ENCODE measurements at regions not wholly inside any gene's neighbourhood (a gene's known extent, or its start where the extent isn't known, plus 50 kb on each side); places are given as distances from the start of the nearest gene placed in this dataset.

DNA sequence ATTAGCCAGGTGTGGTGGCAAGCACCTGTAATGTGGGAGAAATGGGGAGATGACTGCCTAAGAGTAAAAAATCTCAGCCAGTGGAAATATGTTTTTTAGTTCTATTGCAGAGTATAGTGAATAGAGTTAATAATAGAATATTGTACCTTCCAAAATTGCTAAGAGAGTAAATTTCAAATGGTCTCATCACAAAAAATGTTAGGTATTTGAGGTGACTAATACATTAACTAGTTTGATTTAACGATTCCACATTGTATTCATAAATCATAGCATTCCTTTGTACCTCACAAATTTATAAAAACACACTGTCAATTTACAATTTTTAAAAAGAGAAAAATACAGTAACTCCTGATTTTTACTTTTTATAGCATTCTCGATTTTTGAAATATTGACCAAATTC is 681.5 kb upstream of the EPHA5 start:
- Mint-ChIP-seq H3K4me1 (no peaks in the 10 kb centered on the region), H3K9me3 (no peaks in the 10 kb centered on the region)

DNA sequence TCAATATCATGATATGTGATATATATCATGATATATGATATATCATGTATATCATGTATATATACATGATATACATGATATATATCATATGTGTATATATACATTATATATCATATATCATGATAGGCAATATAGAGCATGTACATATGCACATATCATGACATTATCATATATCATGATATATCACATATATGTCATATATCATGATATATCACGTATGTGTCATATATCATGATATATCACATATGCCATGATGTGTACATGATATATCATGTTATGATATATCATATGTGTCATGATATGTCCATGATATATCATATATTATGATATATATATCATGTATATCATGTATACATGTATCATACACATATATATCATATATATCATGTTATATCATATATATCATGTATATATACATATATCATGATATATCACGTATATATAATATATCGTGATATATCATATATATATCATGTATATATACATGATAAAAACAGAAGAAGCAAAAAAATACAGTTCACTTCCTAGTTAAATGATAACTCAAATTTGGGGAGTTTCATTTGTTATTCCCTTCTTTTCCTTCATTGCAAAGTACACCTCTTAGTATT is 670.1 kb upstream of the EPHA5 start:
- no peak for TF ChIP-seq CTCF (IDR thresholded peaks at IDR 0.05; ENCODE audit: unreplicated experiment in 3 of 3)
- Mint-ChIP-seq H3K27ac (no peak overlapping the region), H3K4me3 (no peak overlapping the region), H3K4me1 (no peaks in the 10 kb centered on the region), H3K27me3 (ENCODE audit: low read depth) (no peaks in the 10 kb centered on the region), H3K36me3 (ENCODE audit: low read depth) (no peaks in the 10 kb centered on the region), H3K9me3 (no peaks in the 10 kb centered on the region)

More for the DNA sequence above, 681.5 kb upstream of the EPHA5 start:
- Mint-ChIP-seq H3K27ac (no peak overlapping the region), H3K4me3 (no peak overlapping the region), H3K27me3 (ENCODE audit: low read depth) (no peaks in the 10 kb centered on the region), H3K36me3 (ENCODE audit: low read depth) (no peaks in the 10 kb centered on the region)
- TF ChIP-seq CTCF (IDR thresholded peaks at IDR 0.05; ENCODE audit: unreplicated experiment in 3 of 3) = no peak

GRCh38 chr4:66339007-66339406 is 668.7 kb upstream of the EPHA5 start:
- no peaks in the 10 kb centered on the region for H3K4me1 Mint-ChIP-seq
- H3K27me3 Mint-ChIP-seq (ENCODE audit: low read depth) = no peaks in the 10 kb centered on the region
- no peak overlapping the region for H3K4me3 Mint-ChIP-seq
- no peaks in the 10 kb centered on the region for H3K9me3 Mint-ChIP-seq
- H3K27ac Mint-ChIP-seq = no peak overlapping the region
- no peaks in the 10 kb centered on the region for H3K36me3 Mint-ChIP-seq (ENCODE audit: low read depth)
- TF ChIP-seq CTCF (IDR thresholded peaks at IDR 0.05; ENCODE audit: unreplicated experiment in 3 of 3) = no peak

GRCh38 chr4:66331761-66332160 is 661.5 kb upstream of the EPHA5 start:
- Mint-ChIP-seq H3K9me3 (no peaks in the 10 kb centered on the region), H3K27me3 (ENCODE audit: low read depth) (no peaks in the 10 kb centered on the region), H3K36me3 (ENCODE audit: low read depth) (no peaks in the 10 kb centered on the region), H3K4me1 (no peaks in the 10 kb centered on the region), H3K4me3 (no peak overlapping the region), H3K27ac (no peak overlapping the region)
- no peak for TF ChIP-seq CTCF (IDR thresholded peaks at IDR 0.05; ENCODE audit: unreplicated experiment in 3 of 3)

DNA sequence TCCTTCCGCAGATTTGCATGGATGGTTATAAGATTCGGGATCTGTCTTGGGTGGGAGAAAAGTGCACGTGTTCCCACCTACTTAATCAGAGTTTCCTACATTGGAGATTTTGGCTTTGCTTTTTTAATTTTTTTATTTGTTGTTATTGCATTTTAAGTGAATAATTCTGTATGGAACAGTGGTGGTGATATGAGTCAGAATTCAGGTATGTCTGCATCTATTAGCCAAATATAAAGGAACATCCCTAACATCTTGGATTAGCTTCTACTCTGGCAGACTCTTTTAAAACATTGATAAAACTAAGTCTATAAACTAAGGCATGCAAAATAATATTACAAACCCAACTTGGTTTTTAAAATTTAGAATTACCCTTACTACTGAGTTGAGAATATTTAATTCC is 659.8 kb upstream of the EPHA5 start:
- Mint-ChIP-seq H3K27ac (no peak overlapping the region), H3K36me3 (ENCODE audit: low read depth) (no peaks in the 10 kb centered on the region), H3K4me1 (no peaks in the 10 kb centered on the region), H3K4me3 (no peak overlapping the region), H3K9me3 (no peaks in the 10 kb centered on the region), H3K27me3 (ENCODE audit: low read depth) (no peaks in the 10 kb centered on the region)
- no peak for TF ChIP-seq CTCF (IDR thresholded peaks at IDR 0.05; ENCODE audit: unreplicated experiment in 3 of 3)

- Mint-ChIP-seq H3K4me1 (no peaks in the 10 kb centered on the region), H3K36me3 (ENCODE audit: low read depth) (no peaks in the 10 kb centered on the region), H3K4me3 (no peak overlapping the region), H3K27ac (no peak overlapping the region), H3K9me3 (no peaks in the 10 kb centered on the region), H3K27me3 (ENCODE audit: low read depth) (no peaks in the 10 kb centered on the region)
- no peak for TF ChIP-seq CTCF (IDR thresholded peaks at IDR 0.05; ENCODE audit: unreplicated experiment in 3 of 3)
These were observed 658.7 kb upstream of the EPHA5 start for GRCh38 chr4:66328803-66329574.
